GM21526 (cell line): ENCODE measurements at regions not wholly inside any gene's neighbourhood (a gene's known extent, or its start where the extent isn't known, plus 50 kb on each side); places are given as distances from the start of the nearest gene placed in this dataset.
"Not testable (repeated sequence)": the region's sequence is repeated elsewhere in the genome, so short reads cannot be mapped to it uniquely, and the experiment has no call there.

ENCODE experiments used
- ATAC-seq: cut with Tn5 transposase; IDR thresholded peaks from one replicate; pipeline ENCODE4 v1.9.1; 2021; ENCODE audit warnings: moderate library complexity; ENCODE audit not compliant: unreplicated experiment, low FRiP score

GRCh38 chr2:12456293-12457106, 260.2 kb upstream of the TRIB2 start:
- ATAC-seq: peak; percentile 89

GRCh38 chr2:12457831-12458230, 258.9 kb upstream of the TRIB2 start:
- no peak for ATAC-seq

DNA sequence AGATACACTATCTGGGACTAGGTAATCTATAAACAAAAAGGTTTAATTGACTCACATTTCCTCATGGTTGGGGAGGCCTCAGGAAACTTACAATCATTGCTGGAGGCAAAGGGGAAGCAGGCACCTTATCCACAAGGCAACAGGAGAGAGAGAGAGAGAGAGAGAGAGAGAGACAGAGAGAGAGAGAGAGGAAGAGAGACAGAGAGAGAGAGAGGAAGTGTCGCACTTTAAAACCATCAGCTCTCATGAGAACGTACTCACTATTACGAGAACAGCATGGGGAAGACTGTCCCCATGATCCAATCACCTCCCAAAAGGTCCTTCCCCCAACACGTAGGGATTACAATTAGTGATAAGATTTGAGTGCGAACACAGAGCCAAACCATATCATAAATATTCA, 253.5 kb upstream of the TRIB2 start:
- ATAC-seq: no peak

DNA sequence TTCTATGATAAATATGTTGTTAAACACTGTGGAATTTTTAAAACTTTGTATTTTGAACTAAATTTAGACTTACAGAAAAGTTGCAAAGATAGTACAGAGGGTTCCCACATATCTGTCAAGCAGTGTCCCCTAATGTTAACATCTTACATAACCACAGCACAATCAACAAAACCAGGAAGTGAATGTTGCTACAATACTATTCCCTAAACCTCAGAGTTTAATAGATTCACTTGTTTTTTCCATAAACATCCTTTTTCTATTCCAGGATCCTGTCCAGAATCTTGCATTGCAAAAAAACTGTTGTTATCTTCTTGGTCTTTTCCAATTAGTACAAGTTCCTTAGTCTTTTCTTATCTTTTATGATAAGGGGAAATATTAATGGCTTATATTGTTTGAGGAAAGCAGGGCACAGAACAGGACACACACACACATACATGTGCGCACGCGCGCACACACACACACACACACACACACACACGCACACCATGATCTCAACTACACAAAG, 251.1 kb upstream of the TRIB2 start:
- no peak for ATAC-seq

- no peak for ATAC-seq
Observed at GRCh38 chr2:12467303-12467702, 249.4 kb upstream of the TRIB2 start.

DNA sequence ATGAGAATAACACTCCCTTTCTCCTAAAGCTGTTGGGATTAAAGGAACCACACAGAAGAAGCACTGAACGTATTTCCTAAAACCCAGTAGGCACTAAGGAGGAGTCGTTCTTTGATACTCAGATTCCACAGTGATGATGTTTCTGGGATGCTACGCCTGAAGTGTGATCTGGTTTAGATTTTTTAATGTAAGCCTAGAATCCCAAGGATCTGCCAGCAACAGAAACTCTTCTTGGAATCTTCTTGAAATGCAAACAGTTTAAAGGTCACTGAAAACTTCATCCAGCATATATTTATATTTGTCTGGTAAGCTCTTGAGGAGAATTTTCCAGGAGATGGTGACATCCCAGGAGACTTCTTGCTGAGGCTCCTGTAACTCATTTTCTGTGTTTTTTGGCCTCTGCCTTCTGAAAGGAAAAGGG, 247.6 kb upstream of the TRIB2 start:
- no peak for ATAC-seq

DNA sequence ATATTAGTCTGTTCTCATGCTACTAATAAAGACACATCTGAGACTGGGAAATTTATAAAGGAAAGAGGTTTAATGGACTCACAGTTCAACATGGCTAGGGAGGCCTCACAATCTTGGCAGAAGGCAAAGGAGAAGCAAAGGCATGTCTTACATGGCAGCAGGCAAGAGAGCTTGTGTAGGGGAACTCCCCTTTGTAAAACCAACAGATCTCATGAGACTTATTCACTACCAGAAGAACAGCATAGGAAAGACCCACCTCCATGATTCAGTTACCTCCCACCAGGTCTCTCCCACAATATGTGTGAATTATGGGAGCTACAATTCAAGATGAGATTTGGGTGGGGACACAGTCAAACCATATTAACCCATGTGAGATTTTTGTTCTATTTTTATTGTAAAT, 244.5 kb upstream of the TRIB2 start:
- not testable (repeated sequence) for ATAC-seq

GRCh38 chr2:12478151-12479064, 238.3 kb upstream of the TRIB2 start:
- no peak for ATAC-seq

GRCh38 chr2:12479065-12479601, 237.6 kb upstream of the TRIB2 start:
- no peak for ATAC-seq

DNA sequence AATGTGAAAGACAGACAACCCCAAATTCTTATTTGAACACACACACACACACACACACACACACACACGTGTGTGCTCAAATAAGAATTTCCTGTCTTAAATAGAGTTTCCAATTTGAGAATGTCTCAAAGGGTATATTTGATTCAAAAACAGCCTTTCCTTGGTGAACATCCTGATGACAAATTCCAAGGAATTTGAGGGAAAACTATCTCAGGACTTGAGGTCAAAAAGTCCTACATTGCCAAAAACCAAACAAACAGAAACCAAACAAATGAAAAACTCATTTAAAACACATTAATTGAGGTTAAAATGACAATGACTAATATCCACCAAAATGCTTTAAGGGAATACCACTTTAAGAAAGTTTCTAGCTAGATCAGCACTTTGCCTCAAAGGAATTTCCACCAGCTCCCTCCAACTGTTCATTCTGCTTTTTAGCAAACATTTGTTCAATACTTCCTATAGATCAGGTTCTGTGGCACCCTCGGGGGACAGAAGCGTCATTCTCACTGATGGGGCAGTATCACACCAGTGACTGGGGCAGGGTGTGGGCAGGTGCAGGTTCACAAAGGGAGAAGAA, 232.1 kb upstream of the TRIB2 start:
- no peak for ATAC-seq

DNA sequence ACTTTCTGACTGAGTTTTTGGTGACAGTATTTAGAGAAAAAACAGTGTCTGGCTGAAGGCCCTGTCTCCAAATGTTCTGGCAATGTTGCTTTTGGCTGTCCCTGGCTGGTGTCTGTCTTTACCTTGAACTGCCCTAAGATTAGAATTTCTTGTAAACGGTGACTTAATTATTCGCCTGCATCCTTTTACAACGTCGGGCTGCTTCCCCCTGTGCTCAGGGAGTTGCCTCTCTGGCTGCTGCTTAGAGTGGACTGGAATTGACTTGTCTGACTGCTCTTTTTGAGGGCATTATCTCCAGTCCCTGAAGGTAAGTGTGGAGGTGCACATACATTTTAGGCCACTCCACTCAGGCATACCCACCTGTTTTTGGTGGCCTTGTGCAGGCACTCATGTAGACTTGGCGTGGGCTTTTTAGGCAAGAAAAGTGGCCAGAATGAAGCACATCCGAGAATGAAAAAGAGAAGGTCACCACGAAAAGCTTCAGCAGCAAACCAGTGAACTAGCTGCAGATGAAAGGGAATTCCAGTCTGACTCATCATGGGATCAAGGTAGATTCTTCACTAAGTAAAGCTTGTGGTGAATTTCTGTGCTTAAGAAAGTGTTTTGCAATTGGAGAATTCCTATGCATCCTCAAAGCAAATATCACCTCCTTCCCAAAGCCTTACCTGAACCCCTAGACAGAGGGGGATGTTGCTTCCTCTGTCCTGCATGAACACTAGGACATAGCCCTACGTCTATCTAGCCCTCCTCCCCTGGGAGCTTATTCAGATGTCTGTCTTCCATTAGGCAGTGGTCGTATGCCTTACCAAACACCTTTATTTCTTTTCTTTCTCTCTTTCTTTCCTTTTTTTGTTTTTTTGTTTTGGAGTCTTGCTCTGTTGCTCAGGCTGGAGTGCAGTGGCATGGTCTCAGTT, 230.3 kb upstream of the TRIB2 start:
- no peak for ATAC-seq

GRCh38 chr2:12487253-12488004, 229.3 kb upstream of the TRIB2 start:
- no peak for ATAC-seq

DNA sequence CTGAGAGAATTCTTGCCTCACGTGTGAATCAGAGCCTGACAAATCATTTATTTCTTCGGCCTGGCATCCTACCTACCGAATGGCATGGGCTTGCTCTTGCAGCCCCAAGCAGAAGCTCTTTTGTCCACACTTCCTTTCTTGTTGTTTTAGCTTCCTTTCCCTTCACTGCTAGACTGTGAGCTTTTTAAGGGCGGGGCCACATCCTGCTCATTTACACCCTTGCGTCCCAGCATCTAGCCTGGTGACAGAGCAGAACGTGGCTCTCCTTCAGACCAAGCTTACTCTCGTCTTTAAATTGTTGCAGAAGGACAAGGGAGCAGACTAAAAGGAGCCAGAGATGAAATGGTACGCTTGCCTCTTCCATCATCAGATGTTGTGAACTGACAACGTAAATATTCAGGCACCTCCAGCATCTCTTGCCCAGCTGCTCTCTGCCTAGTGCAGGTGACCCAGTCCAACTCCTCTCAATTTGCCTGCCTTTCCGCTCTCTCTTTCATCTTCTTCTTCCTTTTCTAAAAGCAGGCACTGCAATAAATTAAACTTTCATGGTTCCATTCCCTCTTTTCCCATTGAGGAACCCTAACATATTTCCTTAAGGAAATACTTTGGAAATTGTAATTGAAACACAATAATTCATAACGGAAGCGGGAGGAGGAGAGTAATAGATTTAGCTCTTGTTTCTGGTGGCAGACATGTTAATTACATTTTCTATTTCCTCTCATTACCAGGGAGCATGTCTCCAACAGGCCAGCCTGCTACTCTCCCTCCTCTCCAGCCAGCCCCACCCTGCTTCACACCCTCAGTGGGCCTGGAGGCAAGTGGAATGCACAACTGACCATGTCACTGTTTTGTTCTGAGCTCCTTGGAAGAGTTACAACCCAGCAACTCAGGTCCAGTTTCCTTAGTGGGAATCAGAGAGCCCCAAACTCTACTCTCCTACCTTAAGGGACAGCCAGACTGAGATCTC, 228.1 kb upstream of the TRIB2 start:
- ATAC-seq: peak; percentile 59

DNA sequence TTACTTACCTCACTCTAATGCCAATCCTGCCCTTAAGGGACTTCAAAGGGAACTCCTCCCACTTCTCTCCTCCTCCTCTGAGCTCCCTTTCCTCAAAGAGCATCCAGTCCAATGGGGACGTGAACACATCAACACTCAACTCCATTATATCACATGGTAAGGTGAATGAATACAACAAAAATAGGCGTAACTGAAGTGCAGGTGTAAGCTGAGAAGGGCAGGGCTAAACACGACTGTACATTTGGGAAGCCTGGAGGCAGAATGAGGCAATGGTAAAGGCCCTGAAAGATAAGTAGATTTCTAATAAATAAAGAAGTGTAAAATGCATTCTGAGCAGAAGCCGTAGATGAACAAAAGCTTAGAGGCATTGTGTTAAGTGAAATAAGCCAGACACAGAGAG, 226.1 kb upstream of the TRIB2 start:
- no peak for ATAC-seq

DNA sequence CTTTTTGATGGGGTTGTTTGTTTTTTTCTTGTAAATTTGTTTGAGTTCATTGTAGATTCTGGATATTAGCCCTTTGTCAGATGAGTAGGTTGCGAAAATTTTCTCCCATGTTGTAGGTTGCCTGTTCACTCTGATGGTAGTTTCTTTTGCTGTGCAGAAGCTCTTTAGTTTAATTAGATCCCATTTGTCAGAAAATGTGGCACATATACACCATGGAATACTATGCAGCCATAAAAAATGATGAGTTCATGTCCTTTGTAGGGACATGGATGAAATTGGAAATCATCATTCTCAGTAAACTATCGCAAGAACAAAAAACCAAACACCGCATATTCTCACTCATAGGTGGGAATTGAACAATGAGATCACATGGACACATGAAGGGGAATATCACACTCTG, 224.4 kb upstream of the TRIB2 start:
- not testable (repeated sequence) for ATAC-seq

DNA sequence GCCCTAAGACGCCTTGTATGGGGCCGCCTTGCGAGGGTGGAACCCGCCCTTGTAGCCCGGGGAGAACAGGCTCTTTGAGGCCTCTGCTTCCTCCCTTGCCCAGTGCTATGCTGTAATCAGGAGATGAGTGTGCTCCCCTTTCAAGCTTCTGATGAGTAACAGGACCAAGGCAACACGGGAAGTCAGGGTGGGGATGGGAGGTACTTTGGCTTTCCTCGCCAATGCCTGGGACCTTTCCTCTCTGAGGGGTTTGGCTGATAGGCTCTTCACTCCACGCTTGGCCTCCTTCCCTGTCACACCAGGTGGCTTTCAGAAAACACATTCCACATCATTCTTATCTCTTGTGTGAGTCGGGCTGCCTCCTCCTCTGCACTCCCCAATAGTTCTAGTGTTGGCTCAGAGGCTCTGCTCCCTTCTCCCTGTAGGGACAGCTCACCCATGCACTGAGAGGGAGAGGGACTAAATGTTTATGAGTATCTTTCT, 223.7 kb upstream of the TRIB2 start:
- no peak for ATAC-seq

DNA sequence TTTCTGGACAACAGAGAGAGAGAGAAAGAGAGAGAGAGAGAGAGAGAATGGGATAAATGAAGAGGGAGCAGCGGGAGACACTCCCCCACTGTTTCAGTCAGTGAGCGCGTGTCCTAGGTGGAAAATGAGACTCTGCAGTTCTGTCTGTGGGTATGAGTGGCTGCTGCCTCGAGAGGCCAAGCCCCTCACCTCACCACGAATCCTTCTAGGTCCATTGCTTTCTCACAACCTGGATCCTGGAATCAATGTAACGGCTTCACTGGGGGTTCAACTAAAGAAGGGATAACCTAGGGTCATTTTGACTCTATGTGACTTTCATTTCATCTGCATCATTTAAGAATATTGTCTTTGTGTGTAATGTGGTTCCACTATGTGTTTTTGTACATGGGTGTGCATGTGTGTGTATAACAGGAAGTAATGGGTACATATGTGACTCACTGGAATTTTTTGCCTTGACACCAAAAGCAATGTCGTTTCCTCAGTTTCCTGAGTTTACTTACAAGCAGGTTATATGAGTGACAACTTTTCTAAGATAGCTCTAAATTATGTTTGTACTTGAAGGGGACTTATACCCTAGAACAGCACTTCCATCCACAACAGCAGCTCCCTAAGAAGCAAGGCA, 221.4 kb upstream of the TRIB2 start:
- no peak for ATAC-seq
